GM18868 (cell line): ENCODE measurements at regions not wholly inside any gene's neighbourhood (a gene's known extent, or its start where the extent isn't known, plus 50 kb on each side); places are given as distances from the start of the nearest gene placed in this dataset.
"Not testable (repeated sequence)": the region's sequence is repeated elsewhere in the genome, so short reads cannot be mapped to it uniquely, and the experiment has no call there.

Experiments
- ATAC-seq: cut with Tn5 transposase; IDR thresholded peaks from one replicate; pipeline ENCODE4 v1.9.1; 2021; ENCODE audit warnings: mild to moderate bottlenecking, moderate library complexity; ENCODE audit not compliant: unreplicated experiment

DNA sequence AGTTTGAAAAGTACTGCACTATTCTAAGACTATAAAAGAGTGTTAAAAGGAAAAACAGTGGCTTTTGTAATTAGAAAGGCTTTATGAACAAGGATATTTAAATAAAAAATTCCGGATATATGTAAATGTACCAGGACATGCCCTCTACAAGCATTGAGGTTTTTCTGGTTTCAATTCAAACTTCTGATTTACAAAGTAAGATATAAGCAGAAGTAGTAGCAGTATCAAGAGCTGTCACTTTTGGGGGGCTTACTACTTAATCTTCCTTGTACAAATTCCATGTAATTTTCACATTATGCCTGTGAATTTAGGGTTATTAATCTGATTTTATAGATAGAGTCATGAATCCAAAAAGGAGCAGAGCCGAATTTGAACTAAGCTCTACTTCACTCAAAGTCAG, 170.3 kb upstream of the ATP2B1 start:
- ATAC-seq, result no peak

- no peak for ATAC-seq
Measured at GRCh38 chr12:89878327-89878726, 169.7 kb upstream of the ATP2B1 start.

DNA sequence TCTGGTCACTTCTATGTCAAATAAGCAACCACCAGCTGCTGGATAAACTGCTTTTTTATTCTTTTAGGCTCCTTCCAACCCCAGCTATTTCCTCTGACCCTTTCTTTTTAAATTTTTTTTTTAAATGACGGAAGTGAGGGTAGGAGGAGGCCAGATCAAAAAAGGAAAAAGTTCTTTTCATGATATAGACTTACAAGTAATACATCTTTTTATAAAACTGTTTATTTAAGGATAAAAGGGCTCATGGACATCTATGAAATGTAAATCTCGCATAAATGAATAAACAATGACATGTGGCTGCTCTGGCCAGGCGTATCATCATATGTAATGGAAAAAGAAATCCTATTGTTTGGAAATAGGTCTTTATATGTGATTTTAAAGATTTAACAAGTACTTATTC, 169.0 kb upstream of the ATP2B1 start:
- ATAC-seq, result no peak

- ATAC-seq, result no peak
Measured at GRCh38 chr12:89877136-89877535, 168.5 kb upstream of the ATP2B1 start.

DNA sequence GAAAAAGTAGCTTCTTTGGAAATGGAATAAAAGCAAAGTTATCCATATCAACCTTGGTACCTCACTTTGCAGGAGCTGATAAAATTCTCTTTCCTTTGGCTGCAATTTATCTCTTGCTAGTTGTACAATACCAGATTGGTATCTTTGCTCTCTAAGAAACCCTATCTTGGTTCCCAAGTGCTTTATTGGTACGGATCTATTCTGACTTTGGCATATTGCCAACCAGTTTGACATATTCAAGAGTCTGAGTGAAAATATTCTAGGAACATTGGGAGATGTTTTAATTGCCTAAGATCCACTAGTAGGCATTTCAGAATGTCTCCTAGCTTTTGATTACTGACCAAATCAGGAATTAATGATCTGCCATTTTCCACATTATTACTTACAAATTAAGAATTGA, 167.2 kb upstream of the ATP2B1 start:
- ATAC-seq, result no peak

GRCh38 chr12:89875225-89875624, 166.6 kb upstream of the ATP2B1 start:
- no peak for ATAC-seq

DNA sequence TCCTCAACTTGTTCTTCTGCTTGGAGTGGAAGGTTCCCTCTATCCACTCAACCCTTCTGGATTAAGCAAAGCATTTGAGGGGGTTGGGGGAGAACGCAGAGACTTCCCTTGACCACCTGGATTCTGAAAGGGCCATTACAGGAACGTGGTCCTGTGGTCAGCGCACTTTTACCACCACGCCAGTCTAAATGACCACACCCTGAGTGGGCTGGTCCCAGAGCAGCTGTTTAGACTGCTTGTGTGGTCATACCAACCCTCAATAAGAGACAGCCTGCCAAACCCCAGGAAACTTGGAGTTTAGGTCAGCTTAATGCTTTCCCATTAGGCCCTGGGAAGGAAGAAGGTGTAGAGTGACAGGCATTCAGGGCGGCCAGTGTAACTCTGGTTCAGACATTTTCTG, 165.5 kb upstream of the ATP2B1 start:
- ATAC-seq, result no peak

GRCh38 chr12:89873745-89874144, 165.1 kb upstream of the ATP2B1 start:
- peak; percentile 81 for ATAC-seq

DNA sequence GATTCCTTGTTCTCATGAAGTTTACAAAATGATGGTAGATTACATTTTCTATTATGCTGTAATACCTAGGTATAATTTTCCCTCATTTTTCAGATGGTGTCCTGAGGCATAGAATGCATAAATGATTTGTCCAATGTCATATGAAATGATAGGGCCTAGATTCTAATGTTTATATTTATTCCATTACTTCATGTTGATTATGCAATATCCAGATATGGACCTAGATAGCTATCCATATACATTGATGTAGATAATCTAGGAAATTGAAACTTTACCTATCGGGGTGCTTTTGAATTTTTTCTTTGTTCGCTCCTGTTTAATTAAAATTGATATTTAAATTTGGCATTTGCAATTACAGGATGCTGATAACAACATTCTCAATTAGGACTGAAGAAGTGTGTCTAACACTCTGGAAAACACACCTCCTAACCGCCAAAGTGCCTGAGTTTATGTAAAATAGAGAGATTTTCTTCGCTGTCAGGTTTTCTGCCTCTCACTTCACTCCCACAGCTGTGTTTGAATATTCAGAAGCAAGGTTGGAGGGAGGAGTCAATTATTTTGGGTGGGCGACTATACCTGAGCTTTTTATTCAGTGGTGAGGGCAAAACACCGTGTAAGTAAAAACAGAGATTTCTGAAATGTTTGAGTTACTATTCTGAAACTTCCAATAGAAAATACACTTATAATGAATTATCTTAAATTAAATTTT, 164.4 kb upstream of the ATP2B1 start:
- ATAC-seq, result no peak

GRCh38 chr12:89870413-89871184, 162.0 kb upstream of the ATP2B1 start:
- no peak for ATAC-seq

GRCh38 chr12:89867611-89868010, 159.0 kb upstream of the ATP2B1 start:
- ATAC-seq, result not testable (repeated sequence)

DNA sequence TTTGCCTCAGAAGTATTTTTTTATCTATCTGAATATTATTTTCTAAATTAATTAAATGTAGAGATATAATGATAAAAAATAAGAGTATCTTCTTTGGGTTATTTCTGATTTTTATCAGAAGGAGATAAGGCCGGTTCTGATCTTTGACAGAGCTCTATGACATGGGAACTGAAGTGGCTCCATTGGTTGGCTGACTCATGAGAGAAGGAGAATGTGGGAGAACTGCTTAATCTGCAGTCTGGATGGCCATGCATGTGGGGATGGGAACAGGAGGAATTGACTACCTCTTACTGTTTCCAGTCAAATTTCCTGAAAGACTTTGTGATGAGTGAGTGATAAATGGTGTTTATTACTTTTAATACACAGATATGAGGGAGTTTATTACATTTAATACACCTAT, 155.8 kb upstream of the ATP2B1 start:
- no peak for ATAC-seq

- ATAC-seq, result no peak
Measured at GRCh38 chr12:89863968-89864367, 155.3 kb upstream of the ATP2B1 start.

GRCh38 chr12:89863493-89863938, 154.9 kb upstream of the ATP2B1 start:
- peak; percentile 64 for ATAC-seq

GRCh38 chr12:89862511-89863445, 154.1 kb upstream of the ATP2B1 start:
- peak; percentile 65 for ATAC-seq

DNA sequence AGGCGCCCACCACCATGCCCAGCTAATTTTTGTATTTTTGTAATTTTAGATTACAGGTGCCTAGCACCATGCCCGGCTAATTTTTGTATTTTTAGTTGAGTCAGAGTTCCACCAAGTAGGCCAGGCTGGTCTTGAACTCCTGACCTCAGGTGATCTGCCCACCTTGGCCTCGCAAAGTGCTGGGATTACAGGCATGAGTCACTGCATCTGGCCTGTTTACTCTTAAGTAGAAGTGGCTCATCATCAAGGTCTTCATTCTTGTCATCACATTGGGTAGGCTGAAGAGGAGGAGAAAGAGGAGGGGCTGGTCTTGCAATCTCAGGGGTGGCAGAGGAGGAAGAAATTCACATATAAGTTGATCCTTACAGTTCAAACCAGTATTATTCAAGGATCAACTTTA, 152.4 kb upstream of the ATP2B1 start:
- no peak for ATAC-seq

- no peak for ATAC-seq
Measured at GRCh38 chr12:89859508-89860220, 151.0 kb upstream of the ATP2B1 start.

DNA sequence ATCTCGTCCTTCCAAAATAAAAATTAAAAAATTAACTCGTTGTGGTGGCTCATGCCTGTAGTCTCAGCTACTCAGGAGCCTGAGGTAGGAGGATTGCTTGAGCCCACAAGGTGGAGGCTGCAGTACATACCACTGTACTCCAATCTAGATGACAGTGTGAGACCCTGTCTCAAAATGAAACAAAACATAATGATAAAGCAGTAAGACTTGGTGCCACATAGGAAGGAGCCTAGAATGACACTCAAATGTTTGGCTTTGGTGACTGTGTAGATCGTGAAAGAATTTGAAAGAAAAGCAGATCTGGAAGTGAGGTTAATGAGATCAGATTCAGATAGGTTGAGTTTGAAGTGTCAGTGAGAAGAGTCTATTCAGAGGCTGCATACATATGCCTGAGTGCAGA, 150.1 kb upstream of the ATP2B1 start:
- ATAC-seq, result no peak

- no peak for ATAC-seq
Measured at GRCh38 chr12:89857652-89858274, 149.1 kb upstream of the ATP2B1 start.

DNA sequence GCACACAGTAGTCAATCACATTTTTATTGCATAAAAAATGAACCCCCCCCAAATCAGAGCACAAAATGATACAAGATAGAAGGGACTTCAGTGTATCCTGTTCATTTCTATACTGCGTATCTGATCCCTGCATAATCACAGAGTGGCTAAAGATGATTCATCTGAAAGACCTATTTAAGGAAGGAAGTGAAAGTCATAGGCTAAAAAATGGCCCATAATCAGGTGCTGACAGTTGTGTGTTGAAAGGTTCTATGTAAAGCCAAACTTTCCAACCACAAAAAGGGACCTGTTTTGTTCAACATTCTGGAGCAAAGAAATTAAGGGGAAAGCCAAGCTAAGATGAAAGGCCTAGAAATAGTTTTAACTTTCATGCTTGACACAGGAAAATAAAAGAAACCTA, 147.8 kb upstream of the ATP2B1 start:
- peak; percentile 89 for ATAC-seq
